Loucy (cell line): ENCODE measurements at regions not wholly inside any gene's neighbourhood (a gene's known extent, or its start where the extent isn't known, plus 50 kb on each side); places are given as distances from the start of the nearest gene placed in this dataset.

Experiments
- H2AFZ ChIP-seq: fragments of 200-600 bp; sonication (generic); 2 replicates; pipeline ENCODE4 v1.6.0; 2016; ENCODE audit warnings: antibody characterized with exemption, mild to moderate bottlenecking, low read length, moderate library complexity
- H3F3A ChIP-seq: fragments of 200-600 bp; 2 replicates; pipeline ENCODE4 v1.6.0; 2016; ENCODE audit warnings: antibody characterized with exemption, low read depth, mild to moderate bottlenecking
- H3K27me3 ChIP-seq: fragments of 200-600 bp; sonication (generic); 2 replicates; pipeline ENCODE4 v1.6.1; 2014; ENCODE audit warnings: low read length, mild to moderate bottlenecking; ENCODE audit not compliant: insufficient read depth, poor library complexity, severe bottlenecking
- H3K36me3 ChIP-seq: fragments of 200-600 bp; sonication (generic); 2 replicates; pipeline ENCODE4 v1.6.1; 2016; ENCODE audit warnings: low read length; ENCODE audit not compliant: insufficient read depth
- H3K4me1 ChIP-seq: fragments of 200-600 bp; sonication (generic); 2 replicates; pipeline ENCODE4 v1.5.1; 2014; ENCODE audit warnings: low read length, mild to moderate bottlenecking; ENCODE audit not compliant: insufficient read depth, poor library complexity, severe bottlenecking
- H3K4me2 ChIP-seq: fragments of 200-600 bp; sonication (generic); 2 replicates; pipeline ENCODE4 v1.6.0; 2014; ENCODE audit warnings: antibody characterized with exemption, low read length, low read depth, mild to moderate bottlenecking; ENCODE audit not compliant: poor library complexity, severe bottlenecking
- H3K4me3 ChIP-seq: fragments of 200-600 bp; sonication (generic); 2 replicates; pipeline ENCODE4 v1.5.1; 2014; ENCODE audit warnings: low read length, mild to moderate bottlenecking, mixed read lengths; ENCODE audit not compliant: poor library complexity, severe bottlenecking
- H3K79me2 ChIP-seq: fragments of 200-600 bp; sonication (generic); 2 replicates; pipeline ENCODE4 v1.6.1; 2014; ENCODE audit warnings: low read length; ENCODE audit not compliant: insufficient read depth
- H3K9ac ChIP-seq: fragments of 200-600 bp; sonication (generic); 2 replicates; pipeline ENCODE4 v1.6.0; 2014; ENCODE audit warnings: mild to moderate bottlenecking, low read depth, low read length, moderate library complexity; ENCODE audit not compliant: poor library complexity, severe bottlenecking
- H3K9me2 ChIP-seq: fragments of 200-600 bp; sonication (generic); replicated peaks from 2 replicates; pipeline ENCODE4 v1.6.1; 2016; ENCODE audit warnings: low read depth, low read length, mixed read lengths
- H3K9me3 ChIP-seq: fragments of 200-600 bp; sonication (generic); 2 replicates; pipeline ENCODE4 v1.6.1; 2014; ENCODE audit warnings: mild to moderate bottlenecking, antibody characterized with exemption, low read length, low read depth; ENCODE audit not compliant: insufficient read depth
- H4K20me1 ChIP-seq: fragments of 200-600 bp; sonication (generic); 2 replicates; pipeline ENCODE4 v1.6.0; 2014; ENCODE audit warnings: antibody characterized with exemption, low read length, mild to moderate bottlenecking; ENCODE audit not compliant: insufficient read depth, poor library complexity, severe bottlenecking
- EZH2phosphoT487 ChIP-seq: fragments of 200-600 bp; IDR thresholded peaks from 2 replicates; pipeline ENCODE4 v1.6.1; 2018; ENCODE audit warnings: antibody characterized with exemption, mild to moderate bottlenecking, moderate library complexity, borderline replicate concordance
- TF ChIP-seq, protein P1 (sequence below): fragments of 200-600 bp; sonication (generic); conservative IDR thresholded peaks from 2 replicates; pipeline ENCODE4 v1.5.1; 2014; ENCODE audit warnings: mild to moderate bottlenecking, antibody characterized with exemption, low read length

DNA sequence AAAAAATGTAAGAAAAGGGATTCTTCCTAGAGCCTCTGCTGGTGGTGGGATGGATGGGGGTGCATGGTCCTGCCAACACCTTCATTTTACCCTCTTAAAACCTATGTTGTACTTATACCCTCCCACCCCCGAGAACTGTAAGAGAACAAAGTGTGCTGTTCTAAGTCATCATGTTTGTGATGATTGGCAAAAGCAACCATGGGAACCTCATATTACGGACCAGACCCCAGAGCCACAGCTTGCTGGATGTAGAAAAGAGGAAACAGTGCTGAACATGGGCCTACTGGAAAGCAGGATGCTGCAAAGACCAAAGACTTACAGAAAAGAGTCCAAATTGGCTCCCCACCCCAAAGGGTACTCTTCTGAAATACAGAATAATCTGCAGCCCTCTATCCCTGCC lies 311.2 kb downstream of the DUSP6 start:
- no peak overlapping the region for H3K4me3 ChIP-seq

DNA sequence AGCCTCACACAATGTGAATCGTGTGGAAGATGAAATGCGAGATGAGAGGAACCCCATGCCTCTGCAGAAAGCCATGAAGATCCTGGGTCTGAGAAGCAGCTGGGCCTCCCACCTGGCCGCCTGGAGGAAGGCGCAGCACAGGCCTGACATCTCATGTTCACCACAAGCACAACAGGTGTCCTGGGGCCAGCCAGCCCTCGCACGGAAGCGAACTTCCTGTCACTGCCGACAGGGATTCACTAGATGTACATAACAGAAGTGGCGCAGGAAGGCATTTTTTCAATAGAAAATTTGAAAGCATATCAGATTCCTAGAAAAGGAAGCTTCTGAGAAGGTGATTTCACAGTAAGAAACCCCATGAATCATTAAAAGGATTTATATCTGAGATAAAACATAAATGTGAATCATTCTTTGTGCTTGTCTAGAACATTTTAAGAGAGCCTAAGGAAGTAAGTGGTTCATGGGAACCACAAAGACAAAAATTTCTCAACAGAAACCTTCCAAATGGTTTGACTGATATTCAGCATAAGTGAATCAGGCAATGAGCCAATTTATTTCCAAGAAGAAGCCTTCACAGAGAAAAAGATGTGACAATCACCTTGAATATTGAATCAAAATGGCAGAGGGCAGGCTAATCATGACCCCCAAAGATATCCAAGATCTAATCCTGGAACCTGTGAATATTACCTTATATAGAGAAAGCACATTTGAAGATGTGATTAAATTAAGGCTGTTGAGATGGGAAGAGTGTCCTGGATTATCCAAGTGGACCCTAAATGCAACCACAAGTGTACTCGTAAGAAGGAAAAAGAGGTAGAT lies 311.9 kb downstream of the DUSP6 start:
- TF ChIP-seq EZH2phosphoT487, result no peak
- TF ChIP-seq, protein P1, sequence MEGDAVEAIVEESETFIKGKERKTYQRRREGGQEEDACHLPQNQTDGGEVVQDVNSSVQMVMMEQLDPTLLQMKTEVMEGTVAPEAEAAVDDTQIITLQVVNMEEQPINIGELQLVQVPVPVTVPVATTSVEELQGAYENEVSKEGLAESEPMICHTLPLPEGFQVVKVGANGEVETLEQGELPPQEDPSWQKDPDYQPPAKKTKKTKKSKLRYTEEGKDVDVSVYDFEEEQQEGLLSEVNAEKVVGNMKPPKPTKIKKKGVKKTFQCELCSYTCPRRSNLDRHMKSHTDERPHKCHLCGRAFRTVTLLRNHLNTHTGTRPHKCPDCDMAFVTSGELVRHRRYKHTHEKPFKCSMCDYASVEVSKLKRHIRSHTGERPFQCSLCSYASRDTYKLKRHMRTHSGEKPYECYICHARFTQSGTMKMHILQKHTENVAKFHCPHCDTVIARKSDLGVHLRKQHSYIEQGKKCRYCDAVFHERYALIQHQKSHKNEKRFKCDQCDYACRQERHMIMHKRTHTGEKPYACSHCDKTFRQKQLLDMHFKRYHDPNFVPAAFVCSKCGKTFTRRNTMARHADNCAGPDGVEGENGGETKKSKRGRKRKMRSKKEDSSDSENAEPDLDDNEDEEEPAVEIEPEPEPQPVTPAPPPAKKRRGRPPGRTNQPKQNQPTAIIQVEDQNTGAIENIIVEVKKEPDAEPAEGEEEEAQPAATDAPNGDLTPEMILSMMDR, result peak; percentile 25; the same call in 1 of the 2 replicates
- Histone ChIP-seq H3K4me2 (peak overlapping the region; percentile 59), H3K79me2 (no peaks in the 10 kb centered on the region), H3K9ac (no peak overlapping the region), H3F3A (peaks cover 10% of the 10 kb centered on the region), H4K20me1 (no peaks in the 10 kb centered on the region), H3K4me1 (peaks cover 24% of the 10 kb centered on the region), H2AFZ (no peak overlapping the region), H3K9me3 (no peaks in the 10 kb centered on the region), H3K36me3 (no peaks in the 10 kb centered on the region), H3K27me3 (no peaks in the 10 kb centered on the region), H3K9me2 (no peaks in the 10 kb centered on the region), H3K4me3 (peak overlapping the region; percentile 8)

More for the DNA sequence above, 311.2 kb downstream of the DUSP6 start:
- no peak overlapping the region for H3K4me2 ChIP-seq
- H3K4me1 ChIP-seq, result peaks cover 24% of the 10 kb centered on the region
- no peaks in the 10 kb centered on the region for H3K9me3 ChIP-seq
- no peaks in the 10 kb centered on the region for H3K27me3 ChIP-seq
- H3K9ac ChIP-seq, result no peak overlapping the region
- TF ChIP-seq EZH2phosphoT487, result no peak
- TF ChIP-seq, protein P1, result no peak
- no peaks in the 10 kb centered on the region for H3K79me2 ChIP-seq
- H3K36me3 ChIP-seq, result no peaks in the 10 kb centered on the region
- H3F3A ChIP-seq, result peaks cover 10% of the 10 kb centered on the region
- no peaks in the 10 kb centered on the region for H3K9me2 ChIP-seq
- no peak overlapping the region for H2AFZ ChIP-seq
- H4K20me1 ChIP-seq, result no peaks in the 10 kb centered on the region

DNA sequence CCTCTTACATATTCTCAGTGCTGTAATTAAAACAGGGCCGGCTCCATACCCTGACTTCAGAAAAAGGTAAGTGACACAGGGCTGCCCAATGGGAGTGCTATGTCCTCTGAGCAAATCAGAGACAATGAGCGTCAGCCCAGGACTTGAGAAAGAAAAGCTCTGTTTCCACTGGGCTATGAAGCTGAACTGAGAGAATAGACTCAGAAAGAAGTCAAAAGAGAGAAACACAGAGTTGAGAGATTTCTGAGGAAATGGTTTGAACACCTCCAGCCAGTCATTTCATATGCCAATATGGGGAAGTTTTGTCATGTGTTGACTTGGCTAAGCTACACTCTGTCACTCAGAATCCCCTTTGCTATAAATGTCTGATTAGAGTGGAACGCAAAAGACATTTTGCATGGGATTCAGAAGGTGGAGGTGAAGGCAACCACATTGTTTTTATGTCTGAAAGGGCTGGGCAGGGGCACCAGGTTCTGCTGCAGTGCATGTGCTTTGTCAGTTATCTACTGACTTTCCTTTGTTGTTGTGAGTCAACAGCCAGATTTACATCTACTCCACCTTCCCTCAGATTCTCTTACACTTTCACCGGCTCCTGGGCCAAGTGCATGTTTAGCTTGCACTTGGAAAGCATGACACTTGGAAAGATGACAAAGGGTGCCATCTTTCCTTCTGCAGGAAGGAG lies 313.3 kb downstream of the DUSP6 start:
- Histone ChIP-seq H4K20me1 (no peaks in the 10 kb centered on the region), H3K79me2 (no peaks in the 10 kb centered on the region), H3K9me3 (no peaks in the 10 kb centered on the region), H3K4me3 (no peak overlapping the region), H3F3A (peaks cover 10% of the 10 kb centered on the region), H3K9me2 (no peaks in the 10 kb centered on the region), H3K4me1 (peaks cover 24% of the 10 kb centered on the region), H2AFZ (no peak overlapping the region), H3K27me3 (no peaks in the 10 kb centered on the region), H3K36me3 (no peaks in the 10 kb centered on the region), H3K9ac (no peak overlapping the region), H3K4me2 (no peak overlapping the region)
- TF ChIP-seq, protein P1, result no peak
- TF ChIP-seq EZH2phosphoT487, result no peak
